ENCODE measurements at regions not wholly inside any gene's neighbourhood (a gene's known extent, or its start where the extent isn't known, plus 50 kb on each side); places are given as distances from the start of the nearest gene placed in this dataset.

DNA sequence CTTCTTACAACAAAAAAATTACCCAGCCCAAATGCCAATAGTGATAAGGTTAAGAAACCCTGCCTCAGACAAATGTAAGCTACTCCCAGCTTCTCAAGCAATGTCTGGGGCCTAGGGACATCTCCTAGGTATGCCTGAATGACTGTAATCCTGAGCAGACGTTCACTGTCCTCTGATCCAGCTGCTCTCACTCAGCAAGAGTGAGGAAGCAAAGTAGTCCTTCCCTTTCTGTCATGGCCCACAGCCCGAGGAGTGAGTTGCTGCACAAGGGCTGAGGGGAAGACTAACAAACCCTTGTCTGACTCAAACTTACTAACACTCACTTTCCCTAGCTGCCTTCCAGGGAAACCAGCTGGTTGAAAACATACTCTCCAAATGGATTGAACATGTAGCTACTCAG, 124.9 kb upstream of the TNFSF4 start:
- no peak overlapping the region for H3K4me2 ChIP-seq (ENCODE audit: extremely low read depth, insufficient read depth, low read length)

DNA sequence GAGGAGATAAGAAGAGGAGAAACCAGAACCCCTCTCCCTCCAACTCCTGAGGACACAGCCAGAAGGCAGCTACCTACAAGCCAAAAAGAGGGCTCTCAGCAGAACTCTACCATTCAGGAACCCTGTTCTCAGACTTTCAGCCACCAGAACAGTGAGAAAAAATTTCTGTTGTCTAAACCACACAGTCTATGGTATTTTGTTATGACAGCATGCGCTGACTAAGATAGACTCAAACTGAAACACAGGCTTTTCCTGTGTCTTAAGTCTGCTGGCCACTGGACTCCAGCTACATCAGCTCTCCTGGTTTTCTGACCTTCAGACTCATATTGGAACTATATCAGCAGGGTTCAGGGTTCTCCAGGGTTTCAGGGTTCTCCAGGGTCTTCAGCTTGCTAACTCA, 126.5 kb upstream of the TNFSF4 start:
- H2AFZ ChIP-seq (ENCODE audit: low read length): no peak overlapping the region
- no peaks in the 10 kb centered on the region for H3K27me3 ChIP-seq (ENCODE audit: control insufficient read depth, insufficient read depth, low read length)
- no peak overlapping the region for H3K27ac ChIP-seq (ENCODE audit: insufficient read depth, low read length)
- H3K9ac ChIP-seq (ENCODE audit: insufficient read depth, low read length): no peak overlapping the region
- H3K4me1 ChIP-seq (ENCODE audit: control insufficient read depth, extremely low read depth, insufficient read depth, low read length): peaks cover 9% of the 10 kb centered on the region
- TF ChIP-seq, protein P1, sequence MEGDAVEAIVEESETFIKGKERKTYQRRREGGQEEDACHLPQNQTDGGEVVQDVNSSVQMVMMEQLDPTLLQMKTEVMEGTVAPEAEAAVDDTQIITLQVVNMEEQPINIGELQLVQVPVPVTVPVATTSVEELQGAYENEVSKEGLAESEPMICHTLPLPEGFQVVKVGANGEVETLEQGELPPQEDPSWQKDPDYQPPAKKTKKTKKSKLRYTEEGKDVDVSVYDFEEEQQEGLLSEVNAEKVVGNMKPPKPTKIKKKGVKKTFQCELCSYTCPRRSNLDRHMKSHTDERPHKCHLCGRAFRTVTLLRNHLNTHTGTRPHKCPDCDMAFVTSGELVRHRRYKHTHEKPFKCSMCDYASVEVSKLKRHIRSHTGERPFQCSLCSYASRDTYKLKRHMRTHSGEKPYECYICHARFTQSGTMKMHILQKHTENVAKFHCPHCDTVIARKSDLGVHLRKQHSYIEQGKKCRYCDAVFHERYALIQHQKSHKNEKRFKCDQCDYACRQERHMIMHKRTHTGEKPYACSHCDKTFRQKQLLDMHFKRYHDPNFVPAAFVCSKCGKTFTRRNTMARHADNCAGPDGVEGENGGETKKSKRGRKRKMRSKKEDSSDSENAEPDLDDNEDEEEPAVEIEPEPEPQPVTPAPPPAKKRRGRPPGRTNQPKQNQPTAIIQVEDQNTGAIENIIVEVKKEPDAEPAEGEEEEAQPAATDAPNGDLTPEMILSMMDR (conservative IDR thresholded peaks at IDR 0.05 in 1 of 2, IDR thresholded peaks at IDR 0.05 in 1 of 2; ENCODE audit: low read depth in 1 of 2, low read length in 2 of 2): no peak
- no peak for TF ChIP-seq EZH2 (IDR thresholded peaks at IDR 0.05; ENCODE audit: low read length, missing control alignments)
- H3K79me2 ChIP-seq (ENCODE audit: control insufficient read depth, insufficient read depth, low read length): no peaks in the 10 kb centered on the region
- no peak overlapping the region for H3K4me2 ChIP-seq (ENCODE audit: extremely low read depth, insufficient read depth, low read length)
- peak in 1 of 2 donors; percentile 78 for DNase-seq (ENCODE audit: low read depth in 2 of 2)
- no peak overlapping the region for H3K4me3 ChIP-seq (replicated peaks in 1 of 4; ENCODE audit: control extremely low read depth in 1 of 4, insufficient read depth in 1 of 4, low read depth in 3 of 4, low read length in 4 of 4)
- no peaks in the 10 kb centered on the region for H3K36me3 ChIP-seq (ENCODE audit: control insufficient read depth, insufficient read depth, low read length)
- no peaks in the 10 kb centered on the region for H4K20me1 ChIP-seq (ENCODE audit: control insufficient read depth, extremely low read depth, insufficient read depth, low read length)
- H3K9me3 ChIP-seq (ENCODE audit: control insufficient read depth, insufficient read depth, low read depth, low read length): no peaks in the 10 kb centered on the region

More for the DNA sequence above, 124.9 kb upstream of the TNFSF4 start:
- H3K9ac ChIP-seq (ENCODE audit: insufficient read depth, low read length): no peak overlapping the region
- H3K4me3 ChIP-seq (replicated peaks in 1 of 4; ENCODE audit: control extremely low read depth in 1 of 4, insufficient read depth in 1 of 4, low read depth in 3 of 4, low read length in 4 of 4): no peak overlapping the region
- DNase-seq (ENCODE audit: low read depth in 2 of 2): peak; percentile 73 to 85
- H4K20me1 ChIP-seq (ENCODE audit: control insufficient read depth, extremely low read depth, insufficient read depth, low read length): no peaks in the 10 kb centered on the region
- TF ChIP-seq, protein P1 (conservative IDR thresholded peaks at IDR 0.05 in 1 of 2, IDR thresholded peaks at IDR 0.05 in 1 of 2; ENCODE audit: low read depth in 1 of 2, low read length in 2 of 2): no peak
- TF ChIP-seq EZH2 (IDR thresholded peaks at IDR 0.05; ENCODE audit: low read length, missing control alignments): no peak
- H3K27me3 ChIP-seq (ENCODE audit: control insufficient read depth, insufficient read depth, low read length): no peaks in the 10 kb centered on the region
- H3K27ac ChIP-seq (ENCODE audit: insufficient read depth, low read length): no peak overlapping the region
- peaks cover 9% of the 10 kb centered on the region for H3K4me1 ChIP-seq (ENCODE audit: control insufficient read depth, extremely low read depth, insufficient read depth, low read length)
- no peaks in the 10 kb centered on the region for H3K79me2 ChIP-seq (ENCODE audit: control insufficient read depth, insufficient read depth, low read length)
- no peaks in the 10 kb centered on the region for H3K36me3 ChIP-seq (ENCODE audit: control insufficient read depth, insufficient read depth, low read length)
- no peaks in the 10 kb centered on the region for H3K9me3 ChIP-seq (ENCODE audit: control insufficient read depth, insufficient read depth, low read depth, low read length)
- H2AFZ ChIP-seq (ENCODE audit: low read length): peak overlapping the region; percentile 43

DNA sequence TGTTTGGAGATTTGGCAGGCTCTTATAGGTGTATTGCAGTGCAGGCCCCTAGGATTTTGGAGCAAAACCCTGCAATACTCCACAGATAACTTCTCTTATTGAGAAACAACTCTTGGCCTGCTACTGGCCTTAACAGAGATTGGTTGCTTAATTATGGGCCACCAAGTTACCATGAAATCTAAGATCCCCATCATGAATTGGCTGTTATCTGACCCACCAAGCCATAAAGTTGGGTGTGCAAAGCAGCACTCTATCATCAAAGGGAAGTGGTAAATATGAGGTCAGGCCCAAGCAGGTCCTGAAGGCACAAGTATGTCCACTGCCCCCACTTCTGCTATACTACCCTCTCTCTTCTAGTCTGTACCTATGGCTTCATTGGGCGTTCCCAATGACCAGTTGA, 130.0 kb upstream of the TNFSF4 start:
- no peak overlapping the region for H3K4me2 ChIP-seq (ENCODE audit: extremely low read depth, insufficient read depth, low read length)
- H3K4me3 ChIP-seq (replicated peaks in 1 of 4; ENCODE audit: control extremely low read depth in 1 of 4, insufficient read depth in 1 of 4, low read depth in 3 of 4, low read length in 4 of 4): no peak overlapping the region
- no peak overlapping the region for H3K27ac ChIP-seq (ENCODE audit: insufficient read depth, low read length)
- no peak for DNase-seq (ENCODE audit: low read depth in 2 of 2)
- H3K4me1 ChIP-seq (ENCODE audit: control insufficient read depth, extremely low read depth, insufficient read depth, low read length): peaks cover 4% of the 10 kb centered on the region
- no peak overlapping the region for H3K9ac ChIP-seq (ENCODE audit: insufficient read depth, low read length)
- H3K27me3 ChIP-seq (ENCODE audit: control insufficient read depth, insufficient read depth, low read length): no peaks in the 10 kb centered on the region
- H2AFZ ChIP-seq (ENCODE audit: low read length): no peak overlapping the region
- no peaks in the 10 kb centered on the region for H3K9me3 ChIP-seq (ENCODE audit: control insufficient read depth, insufficient read depth, low read depth, low read length)
- H4K20me1 ChIP-seq (ENCODE audit: control insufficient read depth, extremely low read depth, insufficient read depth, low read length): no peaks in the 10 kb centered on the region
- H3K36me3 ChIP-seq (ENCODE audit: control insufficient read depth, insufficient read depth, low read length): no peaks in the 10 kb centered on the region
- no peaks in the 10 kb centered on the region for H3K79me2 ChIP-seq (ENCODE audit: control insufficient read depth, insufficient read depth, low read length)
- no peak for TF ChIP-seq EZH2 (IDR thresholded peaks at IDR 0.05; ENCODE audit: low read length, missing control alignments)
- TF ChIP-seq, protein P1 (conservative IDR thresholded peaks at IDR 0.05 in 1 of 2, IDR thresholded peaks at IDR 0.05 in 1 of 2; ENCODE audit: low read depth in 1 of 2, low read length in 2 of 2): no peak

Measured in fibroblast of lung (primary cell).